GM12878 (cell line): ENCODE measurements at regions not wholly inside any gene's neighbourhood (a gene's known extent, or its start where the extent isn't known, plus 50 kb on each side); places are given as distances from the start of the nearest gene placed in this dataset.

Experiments
- CREB1 ChIP-seq: IDR thresholded peaks from 2 replicates; pipeline ENCODE4 v1.6.1; 2012; ENCODE audit warnings: low read depth, mild to moderate bottlenecking, inconsistent platforms
- HCFC1 ChIP-seq: fragments of 150-350 bp; IDR thresholded peaks from 2 replicates; pipeline ENCODE4 v1.6.1; 2014; ENCODE audit warnings: low read length
- TBL1XR1 ChIP-seq: IDR thresholded peaks from 2 replicates; pipeline ENCODE4 v1.6.1; 2012; ENCODE audit warnings: low read depth, low read length, improper control_type of control experiment
- ZNF217 ChIP-seq: fragments of 450-650 bp; IDR thresholded peaks from 2 replicates; pipeline ENCODE4 v1.6.1; 2017; ENCODE audit warnings: antibody characterized with exemption, mild to moderate bottlenecking

- TF ChIP-seq TBL1XR1 (no peak), HCFC1 (no peak), ZNF217 (no peak), CREB1 (no peak)
Observed at GRCh38 chr9:102403514-102403913, 591.6 kb upstream of the CYLC2 start.
